Gastrocnemius medialis (tissue), 4 donors: ENCODE measurements at regions not wholly inside any gene's neighbourhood (a gene's known extent, or its start where the extent isn't known, plus 50 kb on each side); places are given as distances from the start of the nearest gene placed in this dataset.

Experiments used
- CTCF ChIP-seq, 5 experiments: fragments of 450-650 bp in 3 of 5; fragments of 200-600 bp in 2 of 5; sonication (generic) in 2 of 5; IDR thresholded peaks in 4 of 5; conservative IDR thresholded peaks in 1 of 5; 1 replicate in 4 of 5; 2 replicates in 1 of 5; pipeline ENCODE4 v1.5.1; 2016 to 2019; ENCODE audit warnings: antibody characterized with exemption in 5 of 5, mild to moderate bottlenecking in 3 of 5, moderate library complexity in 3 of 5
- POLR2A ChIP-seq, 2 donors: fragments of 450-650 bp; IDR thresholded peaks; one replicate each; pipeline ENCODE4 v1.6.1; 2017; ENCODE audit warnings: antibody characterized with exemption in 2 of 2, mild to moderate bottlenecking in 2 of 2, moderate library complexity in 2 of 2

GRCh38 chr10:33107953-33108352 lies 149.9 kb upstream of the ITGB1 start:
- no peak for TF ChIP-seq CTCF (IDR thresholded peaks at IDR 0.05 in 4 of 5, conservative IDR thresholded peaks at IDR 0.05 in 1 of 5)
- TF ChIP-seq POLR2A (IDR thresholded peaks at IDR 0.05) = no peak
